ACC112 (cell line): ENCODE measurements at regions not wholly inside any gene's neighbourhood (a gene's known extent, or its start where the extent isn't known, plus 50 kb on each side); places are given as distances from the start of the nearest gene placed in this dataset.

Experiments used
- H2AFZ ChIP-seq: fragments of 200-600 bp; sonication (generic); one replicate; pipeline ENCODE4 v1.6.0; 2017; ENCODE audit warnings: antibody characterized with exemption, low read length; ENCODE audit not compliant: unreplicated experiment
- H3K27ac ChIP-seq: fragments of 200-600 bp; sonication (generic); 2 replicates; pipeline ENCODE4 v1.5.1; 2014; ENCODE audit warnings: low read depth, mild to moderate bottlenecking, antibody characterized with exemption, low read length, moderate library complexity
- H3K27me3 ChIP-seq: fragments of 200-600 bp; sonication (generic); 2 replicates; pipeline ENCODE4 v1.6.1; 2014; ENCODE audit warnings: mild to moderate bottlenecking, antibody characterized with exemption, low read length, moderate library complexity, mixed read lengths; ENCODE audit not compliant: insufficient read depth
- H3K36me3 ChIP-seq: fragments of 200-600 bp; sonication (generic); 2 replicates; pipeline ENCODE4 v1.6.1; 2016; ENCODE audit warnings: mild to moderate bottlenecking, antibody characterized with exemption, low read length, moderate library complexity, mixed read lengths; ENCODE audit not compliant: insufficient read depth
- H3K4me1 ChIP-seq: fragments of 200-600 bp; sonication (generic); one replicate; pipeline ENCODE4 v1.6.1; 2016; ENCODE audit warnings: low read length, mixed read lengths; ENCODE audit not compliant: insufficient read depth, unreplicated experiment, control insufficient read depth
- H3K4me3 ChIP-seq: fragments of 200-600 bp; sonication (generic); 2 replicates; pipeline ENCODE4 v1.5.1; 2014; ENCODE audit warnings: mild to moderate bottlenecking, low read depth, low read length
- H3K79me2 ChIP-seq: fragments of 200-600 bp; sonication (generic); one replicate; pipeline ENCODE4 v1.6.0; 2016; ENCODE audit warnings: low read length; ENCODE audit not compliant: control insufficient read depth, unreplicated experiment, insufficient read depth

GRCh38 chr13:50709058-50709457 lies 134.4 kb downstream of the DLEU7 start:
- H2AFZ ChIP-seq, result no peak overlapping the region
- no peaks in the 10 kb centered on the region for H3K79me2 ChIP-seq
- no peak overlapping the region for H3K4me3 ChIP-seq
- H3K27ac ChIP-seq, result no peak overlapping the region
- no peaks in the 10 kb centered on the region for H3K4me1 ChIP-seq
- no peaks in the 10 kb centered on the region for H3K36me3 ChIP-seq
- H3K27me3 ChIP-seq, result no peaks in the 10 kb centered on the region

- Histone ChIP-seq H3K79me2 (no peaks in the 10 kb centered on the region), H3K4me1 (no peaks in the 10 kb centered on the region), H3K27ac (no peak overlapping the region), H3K4me3 (no peak overlapping the region), H3K36me3 (no peaks in the 10 kb centered on the region), H3K27me3 (no peaks in the 10 kb centered on the region), H2AFZ (no peak overlapping the region)
These were observed 132.2 kb downstream of the DLEU7 start for GRCh38 chr13:50711131-50711815.

GRCh38 chr13:50711996-50712395 lies 131.5 kb downstream of the DLEU7 start:
- Histone ChIP-seq H3K4me1 (no peaks in the 10 kb centered on the region), H3K79me2 (no peaks in the 10 kb centered on the region), H3K27me3 (no peaks in the 10 kb centered on the region), H3K27ac (no peak overlapping the region), H3K36me3 (no peaks in the 10 kb centered on the region), H3K4me3 (no peak overlapping the region), H2AFZ (no peak overlapping the region)

GRCh38 chr13:50712456-50712855 lies 131.0 kb downstream of the DLEU7 start:
- Histone ChIP-seq H3K79me2 (no peaks in the 10 kb centered on the region), H3K27me3 (no peaks in the 10 kb centered on the region), H3K36me3 (no peaks in the 10 kb centered on the region), H3K4me1 (no peaks in the 10 kb centered on the region), H3K27ac (no peak overlapping the region), H2AFZ (no peak overlapping the region), H3K4me3 (no peak overlapping the region)

GRCh38 chr13:50712881-50713280 lies 130.6 kb downstream of the DLEU7 start:
- H3K4me1 ChIP-seq, result no peaks in the 10 kb centered on the region
- no peak overlapping the region for H3K4me3 ChIP-seq

GRCh38 chr13:50713523-50714248 lies 129.8 kb downstream of the DLEU7 start:
- no peaks in the 10 kb centered on the region for H3K36me3 ChIP-seq
- H3K79me2 ChIP-seq, result no peaks in the 10 kb centered on the region
- H2AFZ ChIP-seq, result no peak overlapping the region
- H3K4me3 ChIP-seq, result no peak overlapping the region
- no peaks in the 10 kb centered on the region for H3K27me3 ChIP-seq
- H3K27ac ChIP-seq, result no peak overlapping the region
- no peaks in the 10 kb centered on the region for H3K4me1 ChIP-seq

More at GRCh38 chr13:50712881-50713280, 130.6 kb downstream of the DLEU7 start:
- no peaks in the 10 kb centered on the region for H3K36me3 ChIP-seq
- no peaks in the 10 kb centered on the region for H3K27me3 ChIP-seq
- no peak overlapping the region for H3K27ac ChIP-seq
- no peak overlapping the region for H2AFZ ChIP-seq
- H3K79me2 ChIP-seq, result no peaks in the 10 kb centered on the region

- no peak overlapping the region for H2AFZ ChIP-seq
- H3K27ac ChIP-seq, result no peak overlapping the region
- no peaks in the 10 kb centered on the region for H3K27me3 ChIP-seq
- H3K4me3 ChIP-seq, result no peak overlapping the region
- no peaks in the 10 kb centered on the region for H3K79me2 ChIP-seq
- H3K4me1 ChIP-seq, result no peaks in the 10 kb centered on the region
- H3K36me3 ChIP-seq, result no peaks in the 10 kb centered on the region
These were observed 128.6 kb downstream of the DLEU7 start for GRCh38 chr13:50714891-50715290.

- H3K4me1 ChIP-seq, result no peaks in the 10 kb centered on the region
- no peaks in the 10 kb centered on the region for H3K79me2 ChIP-seq
- no peaks in the 10 kb centered on the region for H3K36me3 ChIP-seq
- H2AFZ ChIP-seq, result no peak overlapping the region
- no peaks in the 10 kb centered on the region for H3K27me3 ChIP-seq
- H3K27ac ChIP-seq, result no peak overlapping the region
- no peak overlapping the region for H3K4me3 ChIP-seq
These were observed 127.9 kb downstream of the DLEU7 start for GRCh38 chr13:50715402-50716146.

GRCh38 chr13:50720861-50721671 lies 122.4 kb downstream of the DLEU7 start:
- no peak overlapping the region for H2AFZ ChIP-seq
- no peak overlapping the region for H3K27ac ChIP-seq
- no peak overlapping the region for H3K4me3 ChIP-seq
- no peaks in the 10 kb centered on the region for H3K79me2 ChIP-seq
- no peaks in the 10 kb centered on the region for H3K4me1 ChIP-seq
- H3K36me3 ChIP-seq, result no peaks in the 10 kb centered on the region
- H3K27me3 ChIP-seq, result no peaks in the 10 kb centered on the region

GRCh38 chr13:50721672-50721992 lies 121.9 kb downstream of the DLEU7 start:
- Histone ChIP-seq H3K27me3 (no peaks in the 10 kb centered on the region), H3K36me3 (no peaks in the 10 kb centered on the region), H3K4me3 (no peak overlapping the region), H3K79me2 (no peaks in the 10 kb centered on the region), H3K4me1 (no peaks in the 10 kb centered on the region), H3K27ac (no peak overlapping the region), H2AFZ (no peak overlapping the region)
